Breast epithelium (tissue), 4 donors: ENCODE measurements at regions not wholly inside any gene's neighbourhood (a gene's known extent, or its start where the extent isn't known, plus 50 kb on each side); places are given as distances from the start of the nearest gene placed in this dataset.

ENCODE experiments used
- DNase-seq, 2 donors: peaks; one replicate each; pipeline ENCODE4 v3.0.0-alpha.2; 2019; ENCODE audit warnings: low spot score in 2 of 2
- H3K27ac ChIP-seq, 2 donors: fragments of 200-600 bp; sonication (generic) in 1 of 2; one replicate each; pipeline ENCODE4 v1.5.1; 2016 to 2019; ENCODE audit warnings: mild to moderate bottlenecking in 1 of 2
- H3K27me3 ChIP-seq, 2 donors: fragments of 200-600 bp; sonication (generic) in 1 of 2; one replicate each; pipeline versions ENCODE4 v1.5.1 to v1.6.0; 2017 to 2019; ENCODE audit warnings: control low read depth in 1 of 2, mild to moderate bottlenecking in 1 of 2
- H3K36me3 ChIP-seq: fragments of 200-600 bp; one replicate; pipeline ENCODE4 v1.5.1; 2019
- H3K4me1 ChIP-seq, 2 donors: fragments of 200-600 bp; sonication (generic); one replicate each; pipeline ENCODE4 v1.5.1; 2016 to 2019; ENCODE audit warnings: control low read depth in 1 of 2
- H3K4me3 ChIP-seq, 3 donors: fragments of 200-600 bp; sonication (generic); 1 replicate in 2 of 3; 2 replicates in 1 of 3; pipeline ENCODE4 v1.5.1; 2016 to 2019; ENCODE audit warnings: mild to moderate bottlenecking in 3 of 3, moderate library complexity in 2 of 3
- H3K9me3 ChIP-seq, 2 donors: fragments of 200-600 bp; sonication (generic) in 1 of 2; one replicate each; pipeline ENCODE4 v1.5.1; 2016 to 2019; ENCODE audit warnings: control low read depth in 1 of 2
- CTCF ChIP-seq, 3 donors: fragments of 450-650 bp; IDR thresholded peaks; one replicate each; pipeline ENCODE4 v1.5.1; 2016 to 2017; ENCODE audit warnings: antibody characterized with exemption in 3 of 3, mild to moderate bottlenecking in 3 of 3, moderate library complexity in 3 of 3
- POLR2A ChIP-seq: fragments of 450-650 bp; IDR thresholded peaks from one replicate; pipeline ENCODE4 v1.6.1; 2016; ENCODE audit warnings: antibody characterized with exemption, mild to moderate bottlenecking, moderate library complexity
- POLR2AphosphoS5 ChIP-seq, 3 donors: sonication (generic); formaldehyde crosslinking; IDR thresholded peaks; one replicate each; pipeline ENCODE4 v1.6.1; 2017; ENCODE audit warnings: antibody characterized with exemption in 3 of 3
- intact Hi-C: fragments of 100-400 bp; cut with DNase I; formaldehyde crosslinking; loops from one replicate; pipeline ENCODE4 v1.15.1; 2023; ENCODE audit warnings: low total_unique reads

DNA sequence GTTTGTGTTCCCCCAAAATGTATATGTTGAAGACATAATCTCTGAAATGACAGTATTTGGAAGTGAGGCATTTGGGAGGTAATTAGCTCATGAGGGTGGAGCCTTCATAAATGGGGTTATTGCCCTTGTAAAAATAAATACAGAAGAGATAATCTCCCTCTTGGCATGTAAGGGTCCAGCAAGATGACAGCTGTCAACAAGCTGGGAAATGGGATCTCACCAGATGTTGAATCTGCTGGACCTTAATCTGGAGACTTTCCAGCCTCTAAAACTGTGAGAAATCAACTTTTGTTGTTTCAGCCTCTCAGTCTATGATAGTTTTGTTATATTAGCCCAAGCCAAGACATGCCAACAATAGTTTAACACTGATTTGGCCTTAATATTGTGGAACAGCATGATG lies 438.2 kb upstream of the PCDH7 start:
- TF ChIP-seq POLR2AphosphoS5 (IDR thresholded peaks at IDR 0.05) (no peak), CTCF (IDR thresholded peaks at IDR 0.05) (no peak), POLR2A (no peak)
- Histone ChIP-seq H3K27ac (no peak overlapping the region), H3K4me1 (no peaks in the 10 kb centered on the region), H3K27me3 (no peaks in the 10 kb centered on the region), H3K4me3 (no peak overlapping the region), H3K9me3 (no peaks in the 10 kb centered on the region), H3K36me3 (no peaks in the 10 kb centered on the region)
- intact Hi-C loops = loop anchor here (5.0 kb wide), 1 partner anchor 1345 kb away; no protein-coding TSS in a partner anchor
- no peak for DNase-seq

DNA sequence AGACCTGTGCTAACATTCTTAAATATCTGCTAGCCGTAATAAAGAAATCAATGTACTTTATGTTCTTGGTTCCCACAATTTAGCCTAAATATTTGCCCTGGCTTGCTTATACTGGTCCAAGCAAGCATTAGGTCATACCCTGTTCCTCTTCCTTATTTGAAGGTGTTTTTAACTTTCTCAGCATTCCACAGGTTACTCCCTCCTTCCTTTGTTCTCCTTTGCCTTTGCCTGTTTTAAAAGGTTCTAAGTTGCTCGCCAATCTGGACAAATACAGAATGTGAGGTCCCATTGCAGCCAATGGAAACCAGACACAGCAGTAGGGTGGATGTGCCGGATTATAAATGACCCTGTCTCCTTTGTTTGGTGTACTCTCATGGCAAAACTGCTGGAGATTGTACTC lies 436.8 kb upstream of the PCDH7 start:
- Histone ChIP-seq H3K4me1 (no peaks in the 10 kb centered on the region), H3K27me3 (no peaks in the 10 kb centered on the region), H3K27ac (no peak overlapping the region), H3K9me3 (no peaks in the 10 kb centered on the region), H3K4me3 (no peak overlapping the region), H3K36me3 (no peaks in the 10 kb centered on the region)
- DNase-seq = no peak
- intact Hi-C loops = loop anchor here (5.0 kb wide), 1 partner anchor 1346 kb away; no protein-coding TSS in a partner anchor
- no peak for TF ChIP-seq CTCF (IDR thresholded peaks at IDR 0.05)
- TF ChIP-seq POLR2AphosphoS5 (IDR thresholded peaks at IDR 0.05) = no peak
- TF ChIP-seq POLR2A = no peak

GRCh38 chr4:30294295-30294694 lies 425.9 kb upstream of the PCDH7 start:
- TF ChIP-seq POLR2A (no peak), CTCF (IDR thresholded peaks at IDR 0.05) (no peak), POLR2AphosphoS5 (IDR thresholded peaks at IDR 0.05) (no peak)
- Histone ChIP-seq H3K27ac (no peak overlapping the region), H3K4me3 (no peak overlapping the region), H3K4me1 (no peaks in the 10 kb centered on the region), H3K27me3 (no peaks in the 10 kb centered on the region), H3K36me3 (no peaks in the 10 kb centered on the region), H3K9me3 (no peaks in the 10 kb centered on the region)
- no peak for DNase-seq
- intact Hi-C loops = no loop called here

DNA sequence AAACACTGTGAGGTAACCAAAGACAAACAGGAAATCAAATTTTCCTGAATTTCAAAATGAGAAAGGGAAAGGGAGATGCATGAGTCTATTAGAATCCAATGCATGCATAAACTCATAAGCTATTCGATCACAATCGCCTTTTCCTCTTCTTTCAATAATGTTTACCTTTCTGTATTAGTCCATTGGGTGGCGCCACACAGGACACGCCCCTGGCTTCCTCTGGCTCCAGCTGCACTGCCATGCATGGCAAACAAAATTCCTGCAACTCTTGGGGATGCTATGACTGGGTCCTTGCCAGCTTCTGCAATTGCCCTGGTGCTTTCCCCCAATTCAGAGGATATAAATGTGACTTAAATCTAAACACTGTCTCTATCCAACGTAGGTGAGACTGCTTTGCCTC lies 424.5 kb upstream of the PCDH7 start:
- Histone ChIP-seq H3K36me3 (no peaks in the 10 kb centered on the region), H3K27me3 (no peaks in the 10 kb centered on the region), H3K27ac (no peak overlapping the region), H3K9me3 (no peaks in the 10 kb centered on the region), H3K4me3 (no peak overlapping the region), H3K4me1 (no peaks in the 10 kb centered on the region)
- TF ChIP-seq POLR2A = no peak
- TF ChIP-seq POLR2AphosphoS5 (IDR thresholded peaks at IDR 0.05) = no peak
- no peak for TF ChIP-seq CTCF (IDR thresholded peaks at IDR 0.05)
- no peak for DNase-seq
- intact Hi-C loops = no loop called here

- H3K4me3 ChIP-seq = no peak overlapping the region
- H3K4me1 ChIP-seq = no peaks in the 10 kb centered on the region
- intact Hi-C loops = no loop called here
- no peak overlapping the region for H3K27ac ChIP-seq
- DNase-seq = no peak
- no peaks in the 10 kb centered on the region for H3K36me3 ChIP-seq
- no peaks in the 10 kb centered on the region for H3K9me3 ChIP-seq
- no peak for TF ChIP-seq POLR2AphosphoS5 (IDR thresholded peaks at IDR 0.05)
- TF ChIP-seq POLR2A = no peak
- TF ChIP-seq CTCF (IDR thresholded peaks at IDR 0.05) = no peak
- no peaks in the 10 kb centered on the region for H3K27me3 ChIP-seq
Observed at GRCh38 chr4:30314001-30314400, 406.2 kb upstream of the PCDH7 start.
